Trophoblast cell (in vitro differentiated cells and primary cell): ENCODE measurements at regions not wholly inside any gene's neighbourhood (a gene's known extent, or its start where the extent isn't known, plus 50 kb on each side); places are given as distances from the start of the nearest gene placed in this dataset.

Experiments
- DNase-seq, 2 donors: peaks; one replicate each; pipeline ENCODE4 v3.0.0-alpha.2; 2016
- H2AFZ ChIP-seq: 2 replicates; pipeline ENCODE4 v1.6.1; 2013; ENCODE audit warnings: low read length, moderate library complexity, mild to moderate bottlenecking; ENCODE audit not compliant: insufficient read depth, poor library complexity
- H2AK5ac ChIP-seq: 2 replicates; pipeline ENCODE4 v1.6.1; 2013; ENCODE audit warnings: mild to moderate bottlenecking, low read length
- H2BK120ac ChIP-seq: 2 replicates; pipeline ENCODE4 v1.6.1; 2013; ENCODE audit warnings: low read length, mild to moderate bottlenecking, moderate library complexity; ENCODE audit not compliant: insufficient read depth, poor library complexity
- H2BK12ac ChIP-seq: 2 replicates; pipeline ENCODE4 v1.6.1; 2013; ENCODE audit warnings: mild to moderate bottlenecking, low read length, moderate library complexity
- H2BK5ac ChIP-seq: 2 replicates; pipeline ENCODE4 v1.6.1; 2013; ENCODE audit warnings: low read length, low read depth, moderate library complexity, mild to moderate bottlenecking; ENCODE audit not compliant: poor library complexity
- H3K14ac ChIP-seq: 2 replicates; pipeline ENCODE4 v1.6.1; 2013; ENCODE audit warnings: mild to moderate bottlenecking, low read length
- H3K18ac ChIP-seq: 2 replicates; pipeline ENCODE4 v1.6.1; 2013; ENCODE audit warnings: mild to moderate bottlenecking, low read length
- H3K23ac ChIP-seq: 2 replicates; pipeline ENCODE4 v1.6.1; 2013; ENCODE audit warnings: low read length
- H3K27ac ChIP-seq: 2 replicates; pipeline ENCODE4 v1.5.1; 2013; ENCODE audit warnings: low read depth, mild to moderate bottlenecking, inconsistent platforms, low read length, moderate library complexity
- H3K27me3 ChIP-seq: 2 replicates; pipeline ENCODE4 v1.6.1; 2013; ENCODE audit warnings: inconsistent platforms, mild to moderate bottlenecking, low read length, moderate library complexity; ENCODE audit not compliant: insufficient read depth
- H3K36me3 ChIP-seq, 2 experiments: 1 replicate in 1 of 2; 2 replicates in 1 of 2; pipeline ENCODE4 v1.6.1; 2013; ENCODE audit warnings: low read length in 2 of 2, mild to moderate bottlenecking in 2 of 2, moderate library complexity in 1 of 2; ENCODE audit not compliant: insufficient read depth in 2 of 2, control insufficient read depth in 1 of 2
- H3K4ac ChIP-seq: 2 replicates; pipeline ENCODE4 v1.6.1; 2013; ENCODE audit warnings: low read depth, mild to moderate bottlenecking, low read length, moderate library complexity
- H3K4me1 ChIP-seq, 2 experiments: 1 replicate in 1 of 2; 2 replicates in 1 of 2; pipeline ENCODE4 v1.6.1; 2013; ENCODE audit warnings: low read length in 2 of 2, mild to moderate bottlenecking in 2 of 2, moderate library complexity in 1 of 2; ENCODE audit not compliant: insufficient read depth in 2 of 2, control insufficient read depth in 1 of 2
- H3K4me2 ChIP-seq: 2 replicates; pipeline ENCODE4 v1.6.1; 2013; ENCODE audit warnings: inconsistent platforms, mild to moderate bottlenecking, low read length, moderate library complexity
- H3K4me3 ChIP-seq: 2 replicates; pipeline ENCODE4 v1.5.1; 2013; ENCODE audit warnings: mild to moderate bottlenecking, low read depth, low read length, inconsistent platforms
- H3K79me1 ChIP-seq: one replicate; pipeline ENCODE4 v1.6.1; 2013; ENCODE audit warnings: low read length
- H3K79me2 ChIP-seq: 2 replicates; pipeline ENCODE4 v1.6.1; 2013; ENCODE audit warnings: low read length, mild to moderate bottlenecking; ENCODE audit not compliant: control insufficient read depth, insufficient read depth, poor library complexity
- H3K9ac ChIP-seq: 2 replicates; pipeline ENCODE4 v1.6.1; 2013; ENCODE audit warnings: mild to moderate bottlenecking, low read length
- H3K9me3 ChIP-seq: 2 replicates; pipeline ENCODE4 v1.6.1; 2013; ENCODE audit warnings: low read depth, mild to moderate bottlenecking, control low read depth, inconsistent platforms, low read length; ENCODE audit not compliant: insufficient read depth
- H4K12ac ChIP-seq: 2 replicates; pipeline ENCODE4 v1.6.1; 2013; ENCODE audit warnings: low read depth, mild to moderate bottlenecking, low read length, moderate library complexity
- H4K8ac ChIP-seq: 2 replicates; pipeline ENCODE4 v1.6.1; 2013; ENCODE audit warnings: low read depth, mild to moderate bottlenecking, low read length, moderate library complexity
- H4K91ac ChIP-seq: one replicate; pipeline ENCODE4 v1.6.1; 2013; ENCODE audit warnings: low read depth, mild to moderate bottlenecking, low read length, moderate library complexity
- WGBS: extraction: QIAGEN DNeasy Blood & Tissue Kit; methylation state at CpG from one replicate; pipeline ENCODE4 v1.1.7; 2013; ENCODE audit warnings: missing lambda C conversion rate; ENCODE audit not compliant: insufficient read length, insufficient coverage; ENCODE audit errors: extremely low coverage; 5-methylcytosine and 5-hydroxymethylcytosine counted together

GRCh38 chr20:41895241-41896032 is 277.3 kb upstream of the CHD6 start:
- no peak overlapping the region for H4K8ac ChIP-seq
- H2AK5ac ChIP-seq = no peak overlapping the region
- no peak overlapping the region for H2AFZ ChIP-seq
- no CpG with 5 or more reads among the region's 5 CpGs for WGBS
- H3K4ac ChIP-seq = no peak overlapping the region
- H3K4me2 ChIP-seq = no peak overlapping the region
- H4K12ac ChIP-seq = no peak overlapping the region
- no peaks in the 10 kb centered on the region for H3K36me3 ChIP-seq
- H2BK5ac ChIP-seq = no peak overlapping the region
- no peak overlapping the region for H4K91ac ChIP-seq
- H3K79me2 ChIP-seq = no peaks in the 10 kb centered on the region
- no peaks in the 10 kb centered on the region for H3K79me1 ChIP-seq
- no peak overlapping the region for H3K27ac ChIP-seq
- H3K9me3 ChIP-seq = no peaks in the 10 kb centered on the region
- no peak overlapping the region for H3K23ac ChIP-seq
- H2BK12ac ChIP-seq = no peak overlapping the region
- H3K14ac ChIP-seq = no peak overlapping the region
- H2BK120ac ChIP-seq = no peak overlapping the region
- no peak overlapping the region for H3K4me3 ChIP-seq
- no peak overlapping the region for H3K18ac ChIP-seq
- DNase-seq = no peak
- H3K4me1 ChIP-seq = no peaks in the 10 kb centered on the region
- no peaks in the 10 kb centered on the region for H3K27me3 ChIP-seq
- no peak overlapping the region for H3K9ac ChIP-seq

GRCh38 chr20:41894255-41894963 is 276.2 kb upstream of the CHD6 start:
- Histone ChIP-seq H3K27me3 (no peaks in the 10 kb centered on the region), H3K9me3 (no peaks in the 10 kb centered on the region), H3K23ac (no peak overlapping the region), H4K8ac (no peak overlapping the region), H2BK12ac (no peak overlapping the region), H3K27ac (no peak overlapping the region), H3K4me1 (no peaks in the 10 kb centered on the region), H3K4me3 (no peak overlapping the region), H2AFZ (no peak overlapping the region), H4K12ac (no peak overlapping the region), H4K91ac (no peak overlapping the region), H3K79me2 (no peaks in the 10 kb centered on the region), H2BK120ac (no peak overlapping the region), H3K79me1 (no peaks in the 10 kb centered on the region), H2BK5ac (no peak overlapping the region), H3K4ac (no peak overlapping the region), H2AK5ac (no peak overlapping the region), H3K14ac (no peak overlapping the region), H3K9ac (no peak overlapping the region), H3K18ac (no peak overlapping the region), H3K36me3 (no peaks in the 10 kb centered on the region), H3K4me2 (no peak overlapping the region)
- no CpG with 5 or more reads among the region's 10 CpGs for WGBS
- no peak for DNase-seq

- Histone ChIP-seq H4K12ac (no peak overlapping the region), H2BK120ac (no peak overlapping the region), H3K18ac (no peak overlapping the region), H2AK5ac (no peak overlapping the region), H3K23ac (no peak overlapping the region), H4K8ac (no peak overlapping the region), H3K9me3 (no peaks in the 10 kb centered on the region), H3K27me3 (no peaks in the 10 kb centered on the region), H3K9ac (no peak overlapping the region), H2AFZ (no peak overlapping the region), H3K4ac (no peak overlapping the region), H3K36me3 (no peaks in the 10 kb centered on the region), H3K4me2 (no peak overlapping the region), H4K91ac (no peak overlapping the region), H3K14ac (no peak overlapping the region), H3K79me2 (no peaks in the 10 kb centered on the region), H2BK12ac (no peak overlapping the region), H2BK5ac (no peak overlapping the region), H3K27ac (no peak overlapping the region), H3K79me1 (no peaks in the 10 kb centered on the region), H3K4me1 (no peaks in the 10 kb centered on the region), H3K4me3 (no peak overlapping the region)
- no peak for DNase-seq
- no CpG with 5 or more reads among the region's 5 CpGs for WGBS
Measured at GRCh38 chr20:41892031-41892430, 273.9 kb upstream of the CHD6 start.

GRCh38 chr20:41889844-41890224 is 271.7 kb upstream of the CHD6 start:
- Histone ChIP-seq H3K14ac (no peak overlapping the region), H3K27me3 (no peaks in the 10 kb centered on the region), H3K4ac (no peak overlapping the region), H3K18ac (no peak overlapping the region), H3K4me2 (no peak overlapping the region), H4K8ac (no peak overlapping the region), H3K9ac (no peak overlapping the region), H3K9me3 (no peaks in the 10 kb centered on the region), H2AK5ac (no peak overlapping the region), H3K27ac (no peak overlapping the region), H2BK5ac (no peak overlapping the region), H3K4me3 (no peak overlapping the region), H4K91ac (no peak overlapping the region), H2BK12ac (no peak overlapping the region), H3K79me2 (no peaks in the 10 kb centered on the region), H2AFZ (no peak overlapping the region), H3K4me1 (no peaks in the 10 kb centered on the region), H3K23ac (no peak overlapping the region), H2BK120ac (no peak overlapping the region), H4K12ac (no peak overlapping the region), H3K79me1 (no peaks in the 10 kb centered on the region), H3K36me3 (no peaks in the 10 kb centered on the region)
- no CpG with 5 or more reads among the region's 4 CpGs for WGBS
- DNase-seq = no peak
